HG03565 (cell line): ENCODE measurements at regions not wholly inside any gene's neighbourhood (a gene's known extent, or its start where the extent isn't known, plus 50 kb on each side); places are given as distances from the start of the nearest gene placed in this dataset.
A peak's percentile ranks its signal among the peaks of the same experiment; 100 is the strongest.
"Not testable (repeated sequence)": the region's sequence is repeated elsewhere in the genome, so short reads cannot be mapped to it uniquely, and the experiment has no call there.

Experiments used
- ATAC-seq: cut with Tn5 transposase; IDR thresholded peaks from one replicate; pipeline ENCODE4 v1.9.1; 2021; ENCODE audit warnings: mild to moderate bottlenecking, moderate library complexity; ENCODE audit not compliant: unreplicated experiment

- ATAC-seq, result no peak
Measured at GRCh38 chrX:15127010-15127409, 142.9 kb downstream of the ASB9 start.

- ATAC-seq, result no peak
Measured at GRCh38 chrX:15116900-15117299, 153.0 kb downstream of the ASB9 start.

- no peak for ATAC-seq
Measured at GRCh38 chrX:15114743-15115566, 154.9 kb downstream of the ASB9 start.

- ATAC-seq, result no peak
Measured at GRCh38 chrX:15107367-15107988, 162.4 kb downstream of the ASB9 start.

- ATAC-seq, result no peak
Measured at GRCh38 chrX:15098505-15098904, 171.4 kb downstream of the ASB9 start.

- ATAC-seq, result no peak
Measured at GRCh38 chrX:15087747-15088146, 182.1 kb downstream of the ASB9 start.

- no peak for ATAC-seq
Measured at GRCh38 chrX:15073313-15073712, 196.6 kb downstream of the ASB9 start.

- ATAC-seq, result no peak
Measured at GRCh38 chrX:15072880-15073279, 197.0 kb downstream of the ASB9 start.

- ATAC-seq, result no peak
Measured at GRCh38 chrX:15072259-15072658, 197.6 kb downstream of the ASB9 start.

- ATAC-seq, result no peak
Measured at GRCh38 chrX:15059474-15059873, 186.3 kb downstream of the MOSPD2 start.

- ATAC-seq, result no peak
Measured at GRCh38 chrX:15056044-15056443, 182.8 kb downstream of the MOSPD2 start.

- ATAC-seq, result no peak
Measured at GRCh38 chrX:15055146-15055930, 182.1 kb downstream of the MOSPD2 start.

- ATAC-seq, result no peak
Measured at GRCh38 chrX:15050395-15050794, 177.2 kb downstream of the MOSPD2 start.

- peak; percentile 92 for ATAC-seq
Measured at GRCh38 chrX:15043538-15043937, 170.3 kb downstream of the MOSPD2 start.

GRCh38 chrX:15033917-15034316, 160.7 kb downstream of the MOSPD2 start:
- peak; percentile 54 for ATAC-seq

- no peak for ATAC-seq
Measured at GRCh38 chrX:15017491-15017890, 144.3 kb downstream of the MOSPD2 start.

GRCh38 chrX:15016051-15016450, 142.8 kb downstream of the MOSPD2 start:
- ATAC-seq, result no peak

GRCh38 chrX:15014281-15014680, 141.1 kb downstream of the MOSPD2 start:
- no peak for ATAC-seq

- no peak for ATAC-seq
Measured at GRCh38 chrX:15013461-15013860, 140.2 kb downstream of the MOSPD2 start.

GRCh38 chrX:14997271-14997670, 124.0 kb downstream of the MOSPD2 start:
- ATAC-seq, result no peak

GRCh38 chrX:14984425-14984824, 111.2 kb downstream of the MOSPD2 start:
- ATAC-seq, result not testable (repeated sequence)
